ENCODE measurements at regions not wholly inside any gene's neighbourhood (a gene's known extent, or its start where the extent isn't known, plus 50 kb on each side); places are given as distances from the start of the nearest gene placed in this dataset.

DNA sequence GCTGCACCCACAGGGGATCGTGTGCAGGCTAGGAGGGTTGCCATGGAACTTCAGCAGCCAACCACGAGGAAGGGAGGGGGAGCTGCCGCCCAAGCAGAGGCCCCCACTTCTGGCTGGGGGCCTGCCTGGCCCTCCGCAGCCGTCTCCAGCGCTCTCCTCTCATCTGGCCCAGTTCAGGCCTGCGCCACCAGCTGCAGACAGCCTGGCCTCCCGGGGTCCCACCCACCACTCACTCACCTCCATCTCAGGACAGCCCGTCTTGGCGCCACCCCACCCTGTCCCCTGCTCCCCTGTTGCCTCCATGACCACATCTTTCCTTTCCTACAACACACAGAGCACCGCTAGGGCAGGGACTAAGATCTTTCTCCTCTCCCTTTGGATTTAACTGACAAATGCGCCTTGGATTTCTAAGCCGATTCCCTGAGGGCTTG, 98.7 kb downstream of the ANKRD60 start:
- CTCF ChIA-PET = no interaction called here
- no peak for DNase-seq (ENCODE audit: low spot score)
- Histone ChIP-seq H3K36me3 (ENCODE audit: insufficient read depth, low read length, poor library complexity, severe bottlenecking) (no peaks in the 10 kb centered on the region), H3K27ac (ENCODE audit: low read depth, low read length, poor library complexity, severe bottlenecking) (no peak overlapping the region), H3K4me3 (ENCODE audit: low read depth, low read length, poor library complexity, severe bottlenecking) (no peak overlapping the region), H3K27me3 (replicated peaks; ENCODE audit: insufficient read depth, low read depth, low read length, poor library complexity) (peaks cover 19% of the 10 kb centered on the region), H3K4me1 (ENCODE audit: insufficient read depth, low read length, poor library complexity, severe bottlenecking) (no peaks in the 10 kb centered on the region), H3K9me3 (ENCODE audit: low read depth, low read length, poor library complexity, severe bottlenecking) (peaks cover 6% of the 10 kb centered on the region)
- intact Hi-C loops (cut with micrococcal nuclease; ENCODE audit: unreplicated experiment) = no loop called here
- POLR2A ChIA-PET (ENCODE audit: low non-redundant PET) = no interaction called here
- no TSS peak for BruUV-seq (replicated peaks)
- no peak for TF ChIP-seq EZH2 (IDR thresholded peaks at IDR 0.05; ENCODE audit: borderline replicate concordance, low read depth, low read length, poor library complexity, severe bottlenecking)
- TF ChIP-seq, protein P1, sequence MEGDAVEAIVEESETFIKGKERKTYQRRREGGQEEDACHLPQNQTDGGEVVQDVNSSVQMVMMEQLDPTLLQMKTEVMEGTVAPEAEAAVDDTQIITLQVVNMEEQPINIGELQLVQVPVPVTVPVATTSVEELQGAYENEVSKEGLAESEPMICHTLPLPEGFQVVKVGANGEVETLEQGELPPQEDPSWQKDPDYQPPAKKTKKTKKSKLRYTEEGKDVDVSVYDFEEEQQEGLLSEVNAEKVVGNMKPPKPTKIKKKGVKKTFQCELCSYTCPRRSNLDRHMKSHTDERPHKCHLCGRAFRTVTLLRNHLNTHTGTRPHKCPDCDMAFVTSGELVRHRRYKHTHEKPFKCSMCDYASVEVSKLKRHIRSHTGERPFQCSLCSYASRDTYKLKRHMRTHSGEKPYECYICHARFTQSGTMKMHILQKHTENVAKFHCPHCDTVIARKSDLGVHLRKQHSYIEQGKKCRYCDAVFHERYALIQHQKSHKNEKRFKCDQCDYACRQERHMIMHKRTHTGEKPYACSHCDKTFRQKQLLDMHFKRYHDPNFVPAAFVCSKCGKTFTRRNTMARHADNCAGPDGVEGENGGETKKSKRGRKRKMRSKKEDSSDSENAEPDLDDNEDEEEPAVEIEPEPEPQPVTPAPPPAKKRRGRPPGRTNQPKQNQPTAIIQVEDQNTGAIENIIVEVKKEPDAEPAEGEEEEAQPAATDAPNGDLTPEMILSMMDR (conservative IDR thresholded peaks at IDR 0.05; ENCODE audit: low read depth, low read length) = no peak

DNA sequence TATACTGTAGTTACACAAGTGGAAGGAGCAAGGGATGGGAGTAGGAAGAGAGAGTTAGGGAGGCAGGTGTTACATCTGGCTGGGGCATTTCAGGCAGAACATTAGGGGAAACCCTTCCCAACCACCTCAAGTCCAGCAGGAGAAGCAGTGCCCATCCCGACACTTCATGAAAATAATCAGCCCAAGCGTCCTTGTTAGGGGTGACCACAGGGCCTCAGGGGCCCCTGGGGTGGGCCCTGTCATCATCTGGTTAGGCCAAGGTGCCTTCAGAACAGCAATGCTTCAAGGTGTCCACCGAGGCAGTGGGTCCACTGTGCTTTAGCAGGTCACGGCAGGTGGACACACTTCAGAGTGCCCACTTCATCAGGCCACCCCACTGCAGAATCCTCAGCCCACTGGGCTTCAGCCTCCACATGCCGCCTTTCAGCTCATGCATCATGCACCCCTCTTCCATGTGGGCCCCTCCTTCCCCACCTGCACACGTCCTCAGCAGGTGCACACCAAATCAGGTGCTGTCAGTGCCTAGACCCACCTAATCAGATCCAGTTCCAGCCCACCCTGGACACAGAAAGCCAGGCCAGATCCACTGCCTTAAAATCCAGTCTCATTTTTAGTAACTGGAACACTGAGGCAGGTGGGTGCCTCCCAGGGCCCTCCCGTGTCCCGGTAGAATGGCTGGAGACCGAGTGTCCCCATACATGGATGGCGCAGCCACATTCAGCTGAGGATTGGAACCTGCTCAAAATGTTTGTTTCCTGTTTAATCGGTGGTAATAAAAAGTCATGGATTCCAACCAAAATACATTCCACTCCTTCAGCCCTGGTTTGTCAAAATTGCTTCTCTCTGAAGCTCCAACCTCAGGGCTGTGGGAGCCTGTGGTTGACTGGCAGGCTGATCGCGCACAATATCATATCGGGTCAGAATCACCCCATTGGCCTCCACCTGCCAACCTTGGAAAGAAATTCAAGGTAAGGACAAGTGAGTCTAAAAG, 99.5 kb downstream of the ANKRD60 start:
- H3K4me3 ChIP-seq (ENCODE audit: low read depth, low read length, poor library complexity, severe bottlenecking) = no peak overlapping the region
- peaks cover 17% of the 10 kb centered on the region for H3K27me3 ChIP-seq (replicated peaks; ENCODE audit: insufficient read depth, low read depth, low read length, poor library complexity)
- H3K36me3 ChIP-seq (ENCODE audit: insufficient read depth, low read length, poor library complexity, severe bottlenecking) = no peaks in the 10 kb centered on the region
- no peak for DNase-seq (ENCODE audit: low spot score)
- ChIA-PET CTCF (no interaction called here), POLR2A (ENCODE audit: low non-redundant PET) (no interaction called here)
- no peak overlapping the region for H3K27ac ChIP-seq (ENCODE audit: low read depth, low read length, poor library complexity, severe bottlenecking)
- no peaks in the 10 kb centered on the region for H3K4me1 ChIP-seq (ENCODE audit: insufficient read depth, low read length, poor library complexity, severe bottlenecking)
- no TSS peak for BruUV-seq (replicated peaks)
- no peak for TF ChIP-seq EZH2 (IDR thresholded peaks at IDR 0.05; ENCODE audit: borderline replicate concordance, low read depth, low read length, poor library complexity, severe bottlenecking)
- TF ChIP-seq, protein P1 (conservative IDR thresholded peaks at IDR 0.05; ENCODE audit: low read depth, low read length) = no peak
- H3K9me3 ChIP-seq (ENCODE audit: low read depth, low read length, poor library complexity, severe bottlenecking) = peaks cover 6% of the 10 kb centered on the region
- intact Hi-C loops (cut with micrococcal nuclease; ENCODE audit: unreplicated experiment) = no loop called here

DNA sequence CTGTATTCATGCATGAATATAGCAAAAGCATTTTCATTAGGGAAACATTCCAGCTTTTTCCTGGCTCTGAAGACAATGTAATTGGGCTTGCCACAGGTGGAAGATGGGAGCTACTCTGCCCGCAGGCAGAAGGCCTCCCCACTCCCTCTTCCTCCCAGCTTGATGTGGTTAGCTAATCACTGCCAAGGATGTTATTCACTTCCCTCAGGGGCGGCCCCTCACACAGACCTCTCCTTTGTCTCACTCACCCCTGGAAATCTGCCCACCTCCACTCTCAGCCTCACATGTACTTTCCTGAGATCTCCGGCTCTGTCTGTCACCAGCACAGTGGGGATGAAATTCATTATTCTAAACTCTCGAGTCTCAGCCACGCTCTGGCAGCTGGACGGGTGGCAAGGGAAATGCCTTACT, 100.7 kb downstream of the ANKRD60 start:
- intact Hi-C loops (cut with micrococcal nuclease; ENCODE audit: unreplicated experiment) = no loop called here
- Histone ChIP-seq H3K4me1 (ENCODE audit: insufficient read depth, low read length, poor library complexity, severe bottlenecking) (no peaks in the 10 kb centered on the region), H3K9me3 (ENCODE audit: low read depth, low read length, poor library complexity, severe bottlenecking) (peaks cover 6% of the 10 kb centered on the region), H3K4me3 (ENCODE audit: low read depth, low read length, poor library complexity, severe bottlenecking) (no peak overlapping the region), H3K27me3 (replicated peaks; ENCODE audit: insufficient read depth, low read depth, low read length, poor library complexity) (peaks cover 5% of the 10 kb centered on the region), H3K36me3 (ENCODE audit: insufficient read depth, low read length, poor library complexity, severe bottlenecking) (no peaks in the 10 kb centered on the region), H3K27ac (ENCODE audit: low read depth, low read length, poor library complexity, severe bottlenecking) (no peak overlapping the region)
- ChIA-PET CTCF (interaction anchor here (0.7 kb wide), 1 partner anchor 39 kb away, joined by 3 read pairs; no protein-coding TSS in a partner anchor), POLR2A (ENCODE audit: low non-redundant PET) (no interaction called here)
- peak; percentile 15 for DNase-seq (ENCODE audit: low spot score)
- BruUV-seq (replicated peaks) = no TSS peak
- TF ChIP-seq, protein P1 (conservative IDR thresholded peaks at IDR 0.05; ENCODE audit: low read depth, low read length) = no peak
- TF ChIP-seq EZH2 (IDR thresholded peaks at IDR 0.05; ENCODE audit: borderline replicate concordance, low read depth, low read length, poor library complexity, severe bottlenecking) = no peak
